Mesothelial cell of epicardium (in vitro differentiated cells): ENCODE measurements at regions not wholly inside any gene's neighbourhood (a gene's known extent, or its start where the extent isn't known, plus 50 kb on each side); places are given as distances from the start of the nearest gene placed in this dataset.
A peak's percentile ranks its signal among the peaks of the same experiment; 100 is the strongest.

ENCODE experiments used
- DNase-seq, 2 experiments: peaks; one replicate each; pipeline ENCODE4 v3.0.0; 2021; ENCODE audit warnings: low spot score in 2 of 2; ENCODE audit not compliant: unreplicated experiment in 2 of 2
- H3K27ac Mint-ChIP-seq: 2 replicates; pipeline ENCODE4 v1.8.0; 2021; ENCODE audit warnings: mixed read lengths
- H3K27me3 Mint-ChIP-seq: 2 replicates; pipeline ENCODE4 v1.8.0; 2021; ENCODE audit warnings: low read depth, mixed read lengths
- H3K36me3 Mint-ChIP-seq: 2 replicates; pipeline ENCODE4 v1.8.0; 2021; ENCODE audit warnings: mixed read lengths
- H3K4me1 Mint-ChIP-seq: 2 replicates; pipeline ENCODE4 v1.8.0; 2021; ENCODE audit warnings: mixed read lengths
- H3K4me3 Mint-ChIP-seq: 2 replicates; pipeline ENCODE4 v1.8.0; 2021; ENCODE audit warnings: mild to moderate bottlenecking, moderate library complexity, mixed read lengths
- H3K9me3 Mint-ChIP-seq: 2 replicates; pipeline ENCODE4 v1.8.0; 2021; ENCODE audit warnings: mixed read lengths
- TF ChIP-seq, protein P1 (sequence below): fragments of 200-600 bp; sonication (generic); IDR thresholded peaks from one replicate; pipeline ENCODE4 v1.5.0; 2021; ENCODE audit warnings: antibody characterized with exemption; ENCODE audit not compliant: unreplicated experiment

DNA sequence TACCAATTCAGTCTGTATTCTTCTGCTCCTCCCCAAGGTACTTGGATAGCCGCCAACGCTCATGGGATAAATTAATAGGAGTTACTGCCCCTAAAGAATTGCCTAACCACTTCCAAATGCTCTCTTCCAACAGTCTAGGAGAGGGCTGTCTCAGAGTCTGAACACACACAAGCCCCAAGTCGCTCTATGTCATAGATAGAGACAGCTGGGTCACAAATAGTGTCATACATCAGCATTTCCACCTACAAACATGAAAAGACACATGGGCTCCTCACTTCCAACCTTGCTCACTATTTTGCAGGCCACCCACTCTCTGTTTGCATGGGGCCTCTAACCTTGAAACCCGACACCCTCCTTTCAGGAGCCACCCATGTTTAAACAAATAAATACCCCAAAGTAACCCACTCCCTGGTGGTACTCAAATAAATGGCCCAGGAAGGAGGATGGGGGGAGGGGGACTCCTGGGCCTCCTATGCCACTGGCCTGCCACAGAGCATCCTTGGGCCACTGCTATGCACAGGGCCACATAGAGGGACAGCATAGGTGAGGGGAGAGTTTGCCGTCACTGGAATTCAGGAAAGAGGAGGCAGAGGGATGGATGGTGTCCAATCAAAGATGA, 265.9 kb downstream of the SOX9 start:
- H3K27ac Mint-ChIP-seq: peak overlapping the region; percentile 55
- TF ChIP-seq, protein P1, sequence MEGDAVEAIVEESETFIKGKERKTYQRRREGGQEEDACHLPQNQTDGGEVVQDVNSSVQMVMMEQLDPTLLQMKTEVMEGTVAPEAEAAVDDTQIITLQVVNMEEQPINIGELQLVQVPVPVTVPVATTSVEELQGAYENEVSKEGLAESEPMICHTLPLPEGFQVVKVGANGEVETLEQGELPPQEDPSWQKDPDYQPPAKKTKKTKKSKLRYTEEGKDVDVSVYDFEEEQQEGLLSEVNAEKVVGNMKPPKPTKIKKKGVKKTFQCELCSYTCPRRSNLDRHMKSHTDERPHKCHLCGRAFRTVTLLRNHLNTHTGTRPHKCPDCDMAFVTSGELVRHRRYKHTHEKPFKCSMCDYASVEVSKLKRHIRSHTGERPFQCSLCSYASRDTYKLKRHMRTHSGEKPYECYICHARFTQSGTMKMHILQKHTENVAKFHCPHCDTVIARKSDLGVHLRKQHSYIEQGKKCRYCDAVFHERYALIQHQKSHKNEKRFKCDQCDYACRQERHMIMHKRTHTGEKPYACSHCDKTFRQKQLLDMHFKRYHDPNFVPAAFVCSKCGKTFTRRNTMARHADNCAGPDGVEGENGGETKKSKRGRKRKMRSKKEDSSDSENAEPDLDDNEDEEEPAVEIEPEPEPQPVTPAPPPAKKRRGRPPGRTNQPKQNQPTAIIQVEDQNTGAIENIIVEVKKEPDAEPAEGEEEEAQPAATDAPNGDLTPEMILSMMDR: no peak
- H3K4me1 Mint-ChIP-seq: peaks cover 49% of the 10 kb centered on the region
- no peaks in the 10 kb centered on the region for H3K9me3 Mint-ChIP-seq
- no peak for DNase-seq
- no peaks in the 10 kb centered on the region for H3K27me3 Mint-ChIP-seq
- H3K36me3 Mint-ChIP-seq: no peaks in the 10 kb centered on the region
- no peak overlapping the region for H3K4me3 Mint-ChIP-seq

DNA sequence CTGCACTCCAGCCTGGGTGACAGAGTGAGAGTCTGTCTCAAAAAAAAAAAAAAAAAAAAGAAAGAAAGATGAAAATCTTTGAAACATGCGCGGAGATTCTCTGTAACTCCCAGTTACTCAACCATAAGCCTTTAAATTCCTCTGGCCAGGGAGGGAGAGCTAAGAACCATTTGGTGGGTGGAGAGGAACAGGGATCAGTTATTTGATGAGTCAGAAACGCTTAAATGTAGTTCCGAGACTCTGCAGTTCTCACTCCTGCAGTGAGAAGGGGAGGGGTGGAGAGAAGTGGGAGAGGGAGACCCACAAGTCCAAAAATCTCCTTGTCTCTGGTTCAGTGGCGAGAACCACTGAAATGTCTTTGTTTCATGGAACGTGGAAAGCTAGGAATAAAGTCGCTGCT, 266.7 kb downstream of the SOX9 start:
- H3K27me3 Mint-ChIP-seq: no peaks in the 10 kb centered on the region
- TF ChIP-seq, protein P1: no peak
- no peak overlapping the region for H3K27ac Mint-ChIP-seq
- DNase-seq: no peak
- peaks cover 41% of the 10 kb centered on the region for H3K4me1 Mint-ChIP-seq
- H3K36me3 Mint-ChIP-seq: no peaks in the 10 kb centered on the region
- no peaks in the 10 kb centered on the region for H3K9me3 Mint-ChIP-seq
- no peak overlapping the region for H3K4me3 Mint-ChIP-seq

DNA sequence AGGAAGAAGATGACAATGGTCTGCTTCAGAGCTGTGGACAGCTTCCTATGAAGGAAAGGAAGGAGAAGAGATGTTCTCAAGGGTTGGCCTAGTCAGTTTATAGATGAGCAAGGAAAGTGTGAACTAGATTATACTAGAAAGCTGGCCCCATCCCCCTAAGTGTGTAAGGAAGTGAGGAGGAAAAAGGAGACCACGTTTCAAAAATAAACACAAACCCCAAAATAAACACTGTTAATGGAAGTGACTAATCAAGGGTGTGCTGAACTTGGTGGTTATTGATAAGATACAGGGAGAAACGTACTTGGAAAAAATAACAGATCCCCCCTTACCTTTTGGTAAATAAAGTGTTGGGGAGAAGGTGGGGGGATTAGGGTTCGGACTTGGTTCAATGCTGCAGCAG, 267.1 kb downstream of the SOX9 start:
- TF ChIP-seq, protein P1: no peak
- peaks cover 38% of the 10 kb centered on the region for H3K4me1 Mint-ChIP-seq

DNA sequence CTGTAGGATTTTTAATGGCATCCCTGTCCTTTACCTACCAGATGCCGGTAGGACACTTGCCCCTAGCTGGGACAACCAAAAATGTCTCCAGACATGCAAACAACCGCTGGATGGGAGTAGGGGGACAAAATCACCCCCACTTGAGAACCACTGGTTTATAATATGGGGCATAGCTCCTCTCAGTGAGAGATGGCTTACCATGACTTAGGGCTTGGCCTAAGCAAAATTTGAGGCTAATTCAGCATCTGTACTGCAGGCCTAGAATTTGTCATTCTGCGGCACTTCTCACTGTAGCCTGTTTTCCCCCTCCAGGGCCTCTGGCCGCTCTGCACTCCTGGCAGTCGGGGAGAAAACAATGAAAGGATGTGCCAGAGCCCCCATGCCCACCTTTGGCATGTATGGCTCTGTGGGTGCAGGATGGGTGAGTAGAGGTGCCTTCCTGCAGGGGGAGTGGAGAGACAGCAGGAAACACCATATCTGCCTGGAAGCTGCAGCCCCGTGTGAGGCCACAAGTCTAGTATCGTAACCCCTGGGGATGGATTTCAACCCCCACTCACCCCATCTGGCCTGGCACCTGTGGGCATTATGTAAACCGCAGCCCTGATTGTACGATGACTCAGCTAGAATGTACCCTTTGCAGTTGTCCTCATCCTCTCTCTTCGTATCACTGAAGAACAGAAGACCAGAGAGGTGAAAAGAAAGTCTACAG, 268.1 kb downstream of the SOX9 start:
- TF ChIP-seq, protein P1: no peak
- no peaks in the 10 kb centered on the region for H3K27me3 Mint-ChIP-seq
- no peak overlapping the region for H3K4me3 Mint-ChIP-seq
- DNase-seq: no peak
- H3K9me3 Mint-ChIP-seq: no peaks in the 10 kb centered on the region
- no peaks in the 10 kb centered on the region for H3K36me3 Mint-ChIP-seq
- no peak overlapping the region for H3K27ac Mint-ChIP-seq
- peaks cover 33% of the 10 kb centered on the region for H3K4me1 Mint-ChIP-seq

More for the DNA sequence above, 267.1 kb downstream of the SOX9 start:
- Mint-ChIP-seq H3K4me3 (no peak overlapping the region), H3K36me3 (no peaks in the 10 kb centered on the region), H3K9me3 (no peaks in the 10 kb centered on the region), H3K27me3 (no peaks in the 10 kb centered on the region), H3K27ac (peak overlapping the region; percentile 21)
- no peak for DNase-seq

DNA sequence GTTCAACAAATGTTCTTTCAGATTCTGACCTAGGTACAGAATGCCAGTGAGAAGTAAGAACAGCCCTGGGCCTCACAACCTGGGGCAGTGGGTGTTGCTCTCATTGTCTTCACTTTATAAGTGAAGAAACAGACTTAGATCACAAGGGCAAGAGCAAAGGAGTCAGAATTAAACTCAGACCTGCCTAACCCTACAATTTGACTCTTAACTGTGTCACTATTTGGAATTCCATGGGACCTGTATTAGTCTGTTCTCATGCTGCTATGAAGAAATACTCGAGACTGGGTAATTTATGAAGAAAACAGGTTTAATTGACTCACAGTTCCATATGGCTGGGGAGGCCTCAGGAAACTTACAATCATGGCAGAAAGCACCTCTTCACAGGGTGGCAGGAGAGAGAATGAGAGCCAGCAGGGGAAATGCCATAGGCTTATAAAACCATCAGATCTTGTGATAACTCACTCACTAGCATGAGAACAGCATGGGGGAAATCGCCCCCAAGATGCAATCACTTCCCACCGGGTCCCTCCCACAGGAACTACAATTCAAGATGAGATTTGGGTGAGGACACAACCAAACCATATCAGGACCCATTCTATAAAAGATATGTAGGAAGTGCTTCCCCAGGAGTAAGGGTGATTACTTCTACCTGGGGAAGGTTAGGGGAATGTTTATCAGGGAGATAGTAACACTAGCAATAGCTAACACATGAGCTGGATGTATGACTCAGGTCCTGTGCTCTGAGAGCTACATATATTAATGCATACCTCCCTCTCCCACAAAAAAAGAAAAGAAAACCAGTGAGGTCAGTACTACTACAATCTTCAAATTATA, 270.1 kb downstream of the SOX9 start:
- Mint-ChIP-seq H3K4me1 (peaks cover 30% of the 10 kb centered on the region), H3K27ac (no peak overlapping the region), H3K4me3 (no peak overlapping the region), H3K9me3 (no peaks in the 10 kb centered on the region), H3K27me3 (no peaks in the 10 kb centered on the region), H3K36me3 (no peaks in the 10 kb centered on the region)
- TF ChIP-seq, protein P1: no peak
- no peak for DNase-seq
